T-helper 1 cell treated with Interleukin-12 subunit alpha and Interleukin-12 subunit beta and Interleukin-4 antibody, amounts not matched to agents 30 ng/mL and 1 ng/mL, for 36 hours (primary cell): ENCODE measurements at regions not wholly inside any gene's neighbourhood (a gene's known extent, or its start where the extent isn't known, plus 50 kb on each side); places are given as distances from the start of the nearest gene placed in this dataset.

Source experiments
- intact Hi-C: fragments of 100-400 bp; cut with micrococcal nuclease; formaldehyde crosslinking; loops from one replicate; pipeline ENCODE4 v1.15.1; 2024

GRCh38 chr2:151157000-151157735 lies 104.5 kb downstream of the RBM43 start:
- intact Hi-C loops = no loop called here

- intact Hi-C loops = no loop called here
Observed at GRCh38 chr2:151156431-151156830, 105.2 kb downstream of the RBM43 start.

GRCh38 chr2:151153601-151154000 lies 108.1 kb downstream of the RBM43 start:
- intact Hi-C loops = no loop called here

DNA sequence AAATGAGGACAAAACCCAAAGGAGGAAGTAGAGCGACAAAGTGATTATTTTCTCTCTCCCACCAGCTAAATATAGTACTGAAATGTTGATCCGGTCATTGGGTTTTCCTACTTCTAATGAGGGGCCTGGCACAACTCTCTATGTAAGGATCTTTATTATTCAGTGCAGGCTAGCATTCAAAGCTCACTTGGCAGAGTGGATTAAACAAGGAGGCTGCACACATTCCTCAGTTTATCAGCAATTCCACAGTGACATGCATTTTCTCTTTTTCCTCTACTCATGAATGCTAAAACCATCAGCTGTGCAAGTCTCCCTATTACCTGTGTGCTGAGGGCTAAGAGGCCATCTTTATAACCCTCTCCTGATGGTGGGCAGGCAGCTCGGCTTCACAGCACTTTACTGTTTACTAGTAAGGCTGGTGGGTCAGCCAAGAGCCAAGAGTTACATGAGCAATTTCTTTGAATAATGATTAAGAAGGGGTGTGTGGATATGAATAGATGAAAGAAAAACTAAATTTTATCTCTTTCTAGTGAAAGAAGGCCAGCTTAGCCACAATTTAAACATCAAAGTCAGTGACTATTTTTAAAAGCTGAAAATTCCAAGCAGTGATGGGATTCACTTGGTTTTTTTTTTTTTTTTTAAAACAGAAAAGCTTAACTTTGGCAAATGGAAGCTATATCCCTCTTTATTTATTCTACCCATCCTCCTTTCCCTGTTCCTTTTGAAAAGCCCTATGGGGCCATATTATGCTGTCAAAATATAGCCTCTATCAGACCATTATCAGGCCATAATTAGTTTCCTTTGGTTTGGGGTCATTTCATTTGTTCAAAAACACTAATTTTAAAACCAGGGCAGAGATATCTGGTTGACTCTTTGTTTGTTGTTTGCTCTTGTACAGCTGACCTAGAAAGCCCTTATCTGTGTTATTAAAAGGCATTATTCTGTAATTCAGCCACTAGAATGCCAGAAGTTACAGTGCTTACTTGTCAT lies 111.0 kb downstream of the RBM43 start:
- intact Hi-C loops = no loop called here

DNA sequence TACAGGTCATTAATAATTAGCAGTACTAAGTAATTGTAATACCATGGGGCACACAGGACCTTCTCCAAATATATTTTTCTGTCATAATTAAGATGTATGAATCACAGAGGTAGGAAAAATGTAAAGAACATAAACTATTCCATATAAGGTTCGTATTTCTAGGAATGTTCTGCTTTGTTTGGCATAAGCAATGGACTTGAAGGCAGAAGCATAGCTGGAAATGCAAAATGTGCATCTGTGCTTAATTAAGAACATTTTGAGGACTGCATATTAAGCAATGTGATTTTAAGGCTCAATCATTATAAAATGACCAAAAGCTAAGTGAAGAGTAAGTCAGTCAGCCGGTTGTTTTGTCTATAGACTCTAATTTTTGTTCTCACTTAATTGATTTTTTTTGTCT lies 123.2 kb downstream of the RBM43 start:
- intact Hi-C loops = no loop called here

GRCh38 chr2:151137526-151137925 lies 124.1 kb downstream of the RBM43 start:
- intact Hi-C loops = no loop called here

GRCh38 chr2:151120011-151120410 lies 141.7 kb downstream of the RBM43 start:
- intact Hi-C loops = no loop called here

DNA sequence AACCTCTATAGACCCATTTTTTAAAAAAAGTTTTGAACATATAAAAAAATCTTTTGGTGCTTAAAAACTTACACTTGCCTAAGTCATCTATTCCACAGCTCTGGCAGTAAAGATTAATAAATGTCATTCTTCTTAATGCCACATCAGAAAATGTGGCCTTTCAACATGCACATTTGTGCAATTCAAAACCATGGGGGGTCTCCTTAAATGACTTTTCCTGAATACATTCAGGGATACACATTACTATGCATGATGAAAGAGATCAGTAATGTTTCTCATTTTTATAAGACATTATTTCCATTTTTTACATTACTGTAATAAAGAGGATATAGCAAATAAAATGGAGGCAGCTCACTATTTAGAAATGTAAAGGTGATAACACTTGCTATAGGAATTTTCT lies 142.3 kb downstream of the RBM43 start:
- intact Hi-C loops = no loop called here

- intact Hi-C loops = no loop called here
Observed at GRCh38 chr2:151118269-151118668, 143.4 kb downstream of the RBM43 start.

GRCh38 chr2:151114874-151115273 lies 146.8 kb downstream of the RBM43 start:
- intact Hi-C loops = no loop called here

DNA sequence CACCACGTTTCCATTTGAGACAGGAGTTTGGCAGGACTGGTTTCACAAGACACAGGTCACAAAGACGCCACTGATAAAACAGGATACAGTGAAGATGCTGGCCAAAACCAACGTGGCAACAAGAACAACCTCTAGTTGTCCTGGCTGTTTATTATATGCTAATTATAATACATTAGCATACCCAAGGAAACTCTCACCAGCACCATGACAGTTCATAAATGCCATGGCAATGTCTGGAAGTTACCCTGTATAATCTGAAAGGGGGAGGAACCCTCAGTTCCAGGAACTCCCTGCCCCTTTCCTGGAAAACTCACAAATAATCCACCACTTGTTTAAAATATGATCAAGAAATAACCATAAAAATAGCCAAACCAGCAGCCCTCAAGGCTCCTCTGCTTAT lies 148.3 kb downstream of the RBM43 start:
- intact Hi-C loops = no loop called here

- intact Hi-C loops = no loop called here
Observed at GRCh38 chr2:151111599-151112278, 149.9 kb downstream of the RBM43 start.

GRCh38 chr2:151106805-151107506 lies 154.7 kb downstream of the RBM43 start:
- intact Hi-C loops = no loop called here

- intact Hi-C loops = no loop called here
Observed at GRCh38 chr2:151103551-151103950, 158.1 kb downstream of the RBM43 start.

- intact Hi-C loops = no loop called here
Observed at GRCh38 chr2:151102226-151102625, 159.4 kb downstream of the RBM43 start.

- intact Hi-C loops = no loop called here
Observed at GRCh38 chr2:151098841-151099240, 162.8 kb downstream of the RBM43 start.

DNA sequence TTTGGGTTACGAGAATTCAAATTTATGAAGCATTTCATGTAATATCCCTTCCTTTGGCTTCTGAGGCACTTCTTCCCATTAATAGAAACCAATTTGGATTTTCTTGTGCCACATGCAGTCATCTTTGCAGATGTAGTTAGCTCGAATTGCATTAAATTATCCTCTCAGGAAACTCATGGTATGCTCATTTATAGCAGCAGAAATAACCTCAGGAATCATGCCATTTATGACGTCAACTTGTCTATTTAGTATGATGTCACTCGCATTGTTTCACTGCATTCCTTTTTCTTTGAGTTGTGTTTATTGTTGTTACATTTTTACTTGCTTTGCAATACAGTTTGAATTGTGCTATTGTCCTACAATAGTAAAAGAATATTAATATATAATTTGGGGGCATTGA lies 163.8 kb downstream of the RBM43 start:
- intact Hi-C loops = no loop called here

GRCh38 chr2:151097128-151097527 lies 164.5 kb downstream of the RBM43 start:
- intact Hi-C loops = no loop called here

DNA sequence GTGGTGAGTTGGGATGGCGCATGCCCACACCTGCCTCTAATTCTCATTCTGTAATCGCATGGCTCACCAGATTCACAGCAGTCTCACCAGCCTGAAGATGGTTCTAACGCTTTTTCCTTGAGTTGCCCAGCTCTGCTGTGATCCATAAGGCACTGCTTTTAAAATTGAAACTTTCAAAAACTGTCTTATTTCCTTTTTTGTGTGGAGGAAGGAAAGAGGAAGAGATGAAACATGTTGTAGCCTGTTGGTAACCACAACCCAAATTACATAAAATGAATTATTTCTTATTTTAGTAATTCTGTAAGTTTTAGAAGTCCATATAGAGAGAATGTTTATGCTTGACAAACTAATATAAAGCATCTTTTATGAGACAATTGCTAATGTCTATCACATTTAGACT lies 165.4 kb downstream of the RBM43 start:
- intact Hi-C loops = no loop called here

DNA sequence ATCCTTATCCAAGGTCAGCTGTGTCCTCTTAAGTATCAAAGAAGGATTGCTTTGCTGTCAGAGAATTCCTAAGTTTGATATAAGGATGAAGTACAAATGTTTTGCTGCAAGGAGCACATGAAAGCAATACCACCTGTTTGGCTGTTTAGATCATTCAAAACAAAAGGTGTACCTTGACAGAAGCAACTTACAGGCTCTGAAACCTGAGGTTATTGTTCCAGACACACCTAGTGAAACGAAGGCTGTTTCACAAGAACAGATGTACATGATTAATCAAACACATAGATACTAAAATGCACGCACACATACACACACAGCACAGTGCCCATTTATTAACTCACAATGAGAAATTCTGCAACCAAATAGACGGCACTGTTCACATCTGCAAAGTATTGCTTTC lies 166.2 kb downstream of the RBM43 start:
- intact Hi-C loops = no loop called here

DNA sequence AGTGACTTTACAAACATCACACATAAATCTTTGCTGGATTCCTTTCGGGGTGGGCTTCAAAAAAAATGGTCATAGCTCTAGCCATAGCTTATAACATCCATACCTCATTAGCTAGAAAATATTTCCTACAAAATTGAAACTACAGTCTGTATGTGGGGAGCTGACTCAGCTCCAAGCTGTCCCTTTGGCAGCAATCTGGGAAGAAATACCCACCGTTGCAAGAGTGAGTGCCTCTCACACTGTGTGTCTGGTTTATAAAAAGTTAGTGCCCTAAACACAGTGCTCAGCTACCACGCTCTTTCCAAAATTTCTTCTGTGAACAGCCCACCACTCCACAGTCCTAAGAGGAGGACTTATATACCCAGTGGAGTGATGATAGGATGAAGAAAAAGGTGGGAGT lies 170.1 kb downstream of the RBM43 start:
- intact Hi-C loops = no loop called here
